ENCODE measurements at regions not wholly inside any gene's neighbourhood (a gene's known extent, or its start where the extent isn't known, plus 50 kb on each side); places are given as distances from the start of the nearest gene placed in this dataset.

GRCh38 chr6:92188016-92188415, 1231.3 kb downstream of the EPHA7 start:
- TF ChIP-seq CTCF (conservative IDR thresholded peaks at IDR 0.05; ENCODE audit: low read depth, low read length) (no peak), EZH2phosphoT487 (IDR thresholded peaks at IDR 0.05; ENCODE audit: borderline replicate concordance, low read length) (no peak), EZH2 (IDR thresholded peaks at IDR 0.05; ENCODE audit: low read length, unreplicated experiment) (no peak)

All from PC-3 (cell line).